NCI-H2196 (cell line): ENCODE measurements at regions not wholly inside any gene's neighbourhood (a gene's known extent, or its start where the extent isn't known, plus 50 kb on each side); places are given as distances from the start of the nearest gene placed in this dataset.
"Not testable (repeated sequence)": the region's sequence is repeated elsewhere in the genome, so short reads cannot be mapped to it uniquely, and the experiment has no call there.

Source experiments
- DNase-seq: peaks from one replicate; lab custom pipeline; 2025; ENCODE audit not compliant: unreplicated experiment; lab: John Stamatoyannopoulos, UW

DNA sequence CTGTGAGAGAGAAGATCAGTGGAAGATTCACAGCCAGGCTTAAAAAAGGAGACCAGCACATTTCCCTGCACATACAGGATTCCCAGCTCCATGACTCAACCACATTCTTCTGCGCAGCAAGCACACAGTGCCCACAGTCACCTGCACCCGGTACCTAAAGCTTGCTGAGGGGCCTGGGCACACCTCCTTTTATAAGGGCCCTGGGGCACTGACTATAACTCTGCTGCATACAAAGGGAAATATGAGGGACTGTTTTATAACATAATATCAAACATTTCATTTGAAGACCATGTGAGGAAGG, 322.9 kb downstream of the DAD1 start:
- no peak for DNase-seq

DNA sequence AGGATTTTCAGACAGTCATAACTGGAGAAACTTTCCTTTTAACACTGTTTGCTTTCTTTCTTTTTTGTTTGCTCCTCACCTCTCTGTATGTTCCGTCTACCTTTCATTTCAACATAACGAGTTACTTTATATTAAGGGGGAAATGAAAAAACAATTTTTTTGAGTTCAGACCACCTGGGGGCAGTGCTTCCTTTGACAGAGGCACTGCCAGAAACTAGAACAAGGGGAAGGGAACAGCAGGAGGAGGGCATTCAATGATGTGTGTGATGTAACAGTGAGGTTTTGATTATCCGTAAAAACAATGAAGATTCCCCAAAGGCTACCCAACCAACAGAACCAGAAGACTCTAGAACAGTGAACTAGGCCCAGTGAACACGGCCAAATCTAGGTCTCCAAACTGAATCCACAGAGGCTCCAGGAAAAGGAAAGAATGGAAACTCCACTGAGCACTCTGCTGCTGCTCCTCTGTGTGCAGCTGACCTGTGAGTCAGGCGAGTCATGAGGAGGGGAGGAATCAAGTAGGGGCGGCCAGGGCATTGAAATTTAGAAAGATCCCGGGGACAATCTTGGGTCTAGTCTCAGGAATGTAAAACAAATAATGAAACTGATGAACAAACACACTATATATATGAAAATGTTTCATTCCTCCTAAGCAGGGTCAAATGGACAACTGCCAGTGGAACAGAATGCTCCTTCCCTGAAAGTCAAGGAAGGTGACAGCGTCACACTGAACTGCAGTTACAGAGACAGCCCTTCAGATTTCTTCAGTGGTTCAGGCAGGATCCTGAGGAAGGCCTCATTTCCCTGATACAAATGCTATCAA, 323.5 kb downstream of the DAD1 start:
- no peak for DNase-seq

DNA sequence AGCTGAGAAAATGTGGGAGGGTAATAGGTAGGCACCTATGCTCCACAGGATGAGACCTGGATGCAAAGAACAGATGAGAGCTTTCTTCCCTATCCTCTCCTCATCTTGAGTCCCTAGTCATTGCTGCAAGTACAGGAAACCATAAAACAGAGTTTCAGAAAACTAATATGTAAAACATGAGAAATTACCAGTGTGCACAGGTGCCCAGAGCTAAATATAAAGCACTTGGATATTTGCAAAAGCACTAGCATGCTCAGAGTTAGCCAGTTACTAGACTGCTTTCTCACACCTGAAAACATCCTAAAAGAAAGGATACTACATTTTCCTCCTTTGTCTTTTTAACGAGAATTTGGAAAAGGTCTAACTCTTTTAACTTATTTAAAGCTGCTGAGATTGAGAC, 324.3 kb downstream of the DAD1 start:
- DNase-seq = no peak

DNA sequence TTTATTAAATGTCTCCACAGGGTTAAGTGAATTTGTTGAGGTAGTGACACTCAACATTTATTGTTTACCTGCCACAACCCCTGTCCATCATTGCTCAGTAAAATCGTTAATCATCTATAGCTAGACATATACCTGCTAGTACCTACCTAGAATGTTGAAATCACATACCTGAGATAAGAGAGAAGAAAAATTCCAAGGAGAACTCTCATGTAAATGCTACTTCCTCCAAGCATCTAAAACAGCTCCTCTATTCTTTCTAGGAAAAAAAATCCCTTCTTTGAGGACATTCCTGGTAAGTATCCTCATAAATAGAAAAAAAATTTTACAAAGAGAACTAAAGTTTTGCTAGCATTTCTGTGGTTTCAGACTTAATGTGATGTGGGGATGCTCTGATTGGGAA, 325.1 kb downstream of the DAD1 start:
- DNase-seq = no peak

DNA sequence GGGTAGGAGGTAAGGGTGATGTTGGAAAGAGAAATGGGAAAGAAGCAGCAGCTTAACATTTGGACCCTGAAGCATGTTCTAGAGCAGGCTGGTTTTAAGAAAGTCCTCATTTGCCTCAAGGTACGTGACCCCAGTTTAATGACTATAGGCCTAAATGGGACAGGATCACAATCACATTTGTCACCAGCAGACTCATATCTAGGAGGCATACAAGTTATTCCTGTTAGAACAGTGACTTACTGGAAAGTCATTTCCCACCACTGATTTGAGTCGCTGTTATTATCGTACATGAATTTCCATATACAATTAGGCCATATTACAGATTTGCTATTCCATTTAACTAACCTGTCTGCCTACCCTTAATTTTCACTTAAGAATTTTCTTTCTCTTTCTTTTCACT, 326.1 kb downstream of the DAD1 start:
- no peak for DNase-seq

DNA sequence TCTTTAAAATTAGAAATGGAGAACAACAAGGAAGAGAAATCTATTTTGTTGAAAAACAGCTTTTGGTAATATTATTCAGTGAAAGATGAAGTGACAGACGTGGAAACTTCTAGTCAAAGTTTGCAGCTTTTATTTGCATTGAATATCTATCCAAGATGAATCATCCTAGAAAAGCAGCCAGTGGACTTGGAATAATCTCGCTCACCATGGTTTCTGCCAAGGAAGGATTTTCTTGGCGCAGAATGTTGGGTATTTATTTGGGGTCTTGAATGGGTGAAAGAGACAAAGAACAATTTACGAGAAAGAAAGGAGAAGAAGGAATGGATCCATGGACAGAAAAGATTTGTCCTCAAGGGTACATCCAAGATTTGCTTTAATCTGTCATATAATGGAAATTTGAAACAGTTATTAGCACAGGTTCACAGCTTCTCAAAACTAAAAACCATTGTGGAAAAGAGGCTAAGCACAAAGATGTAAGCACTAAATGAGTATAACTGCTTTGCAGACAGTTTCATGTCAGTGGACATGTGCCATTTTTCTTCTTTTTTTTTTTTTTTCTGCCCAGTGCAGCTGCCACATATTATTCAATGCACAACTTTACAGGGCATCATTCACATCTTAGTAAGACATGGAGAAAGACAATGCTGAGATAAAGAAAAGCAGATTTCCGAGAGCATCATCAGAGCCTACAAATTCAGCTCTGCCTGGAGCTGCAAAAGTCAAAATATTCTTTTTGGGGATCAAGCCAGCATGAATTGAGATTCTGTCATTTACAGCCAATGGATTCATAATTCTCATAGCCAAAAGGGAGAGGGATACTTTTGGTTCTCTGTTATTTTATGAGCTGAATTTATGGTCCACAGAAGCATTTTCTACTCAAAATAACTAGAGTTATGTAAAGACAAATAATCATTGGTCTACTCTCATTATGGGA, 333.7 kb downstream of the DAD1 start:
- no peak for DNase-seq

DNA sequence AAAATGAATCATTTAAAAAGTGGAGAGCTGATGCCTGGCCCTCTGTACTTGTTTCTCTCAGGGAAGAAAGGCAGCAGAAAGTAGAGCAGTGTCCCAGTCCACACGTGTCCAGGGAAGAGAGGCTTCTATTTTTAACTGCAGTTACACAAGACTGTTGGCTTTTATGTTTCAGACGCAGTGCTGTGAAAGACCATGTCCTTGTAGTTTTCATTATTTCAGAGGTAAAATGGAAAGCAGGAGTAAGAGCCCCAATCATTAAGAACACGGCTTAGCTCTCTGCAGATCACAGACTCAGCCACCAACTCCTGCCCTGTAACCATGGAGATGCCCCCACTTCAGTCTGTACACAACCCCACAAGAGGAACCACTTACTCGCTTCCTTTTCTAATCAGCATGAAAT, 336.3 kb downstream of the DAD1 start:
- no peak for DNase-seq

DNA sequence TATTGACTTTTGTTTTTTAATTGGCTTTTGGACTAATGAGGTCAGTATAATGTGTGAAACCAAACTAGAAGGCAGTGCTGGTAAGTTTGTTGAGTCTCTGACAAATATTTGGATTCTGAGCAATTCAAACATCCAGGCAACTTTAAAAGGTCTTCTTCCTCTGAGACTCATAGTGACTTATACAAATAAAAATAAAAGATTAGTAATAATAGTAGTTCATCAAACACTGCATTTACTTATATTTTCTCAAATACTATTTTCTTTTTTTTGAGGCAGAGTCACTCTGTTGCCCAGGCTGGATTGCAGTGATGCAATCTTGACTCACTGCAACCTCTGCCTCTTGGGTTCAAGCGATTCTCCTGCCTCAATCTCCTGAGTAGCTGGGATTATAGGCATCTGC, 337.9 kb downstream of the DAD1 start:
- no peak for DNase-seq

DNA sequence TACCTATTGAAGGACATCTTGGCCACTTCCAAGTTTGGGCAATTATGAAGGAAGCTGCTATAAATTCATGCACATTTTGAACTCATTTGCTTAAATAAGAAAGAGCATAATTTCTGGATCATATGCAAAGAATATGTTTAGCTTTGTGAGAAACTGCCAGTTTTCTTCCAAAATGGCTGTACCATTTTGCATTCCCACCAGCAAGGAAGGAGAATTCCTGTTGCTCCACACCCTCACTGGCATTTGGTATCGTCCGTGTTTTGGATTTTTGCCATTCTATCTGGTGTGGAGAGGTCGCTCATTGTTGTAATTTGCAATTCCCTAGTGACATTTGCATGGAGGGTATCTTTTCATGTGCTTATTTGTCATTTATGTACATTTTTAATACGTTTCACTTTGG, 339.3 kb downstream of the DAD1 start:
- DNase-seq = no peak

DNA sequence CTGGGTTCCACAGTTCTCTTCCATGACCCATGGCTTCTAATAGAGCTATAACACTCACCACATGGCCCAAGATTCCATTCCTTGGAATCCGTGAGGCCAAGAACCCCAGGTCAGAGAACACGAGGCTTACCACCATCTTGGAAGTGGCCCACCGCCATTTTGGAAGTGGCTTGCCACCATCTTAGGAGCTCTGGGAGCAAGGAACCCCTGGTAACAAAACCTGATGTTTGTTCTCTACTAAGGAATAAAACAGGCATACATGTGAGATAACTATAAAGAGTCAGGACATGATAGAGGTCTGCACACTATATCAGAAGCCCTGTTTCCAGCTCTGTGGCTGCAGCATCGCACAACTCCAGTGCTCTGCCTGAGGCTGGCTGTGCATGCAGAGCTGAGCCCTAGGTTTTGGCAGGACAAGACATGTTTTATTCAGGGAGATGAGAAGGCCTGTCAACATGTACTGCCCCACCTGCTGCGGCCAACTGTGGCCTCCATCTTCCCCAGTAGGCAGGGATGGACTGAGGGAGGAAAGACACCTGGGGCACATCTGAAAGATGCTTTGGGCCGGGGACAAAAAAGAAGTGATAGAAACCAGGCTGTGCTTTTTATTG, 344.9 kb downstream of the DAD1 start:
- no peak for DNase-seq

DNA sequence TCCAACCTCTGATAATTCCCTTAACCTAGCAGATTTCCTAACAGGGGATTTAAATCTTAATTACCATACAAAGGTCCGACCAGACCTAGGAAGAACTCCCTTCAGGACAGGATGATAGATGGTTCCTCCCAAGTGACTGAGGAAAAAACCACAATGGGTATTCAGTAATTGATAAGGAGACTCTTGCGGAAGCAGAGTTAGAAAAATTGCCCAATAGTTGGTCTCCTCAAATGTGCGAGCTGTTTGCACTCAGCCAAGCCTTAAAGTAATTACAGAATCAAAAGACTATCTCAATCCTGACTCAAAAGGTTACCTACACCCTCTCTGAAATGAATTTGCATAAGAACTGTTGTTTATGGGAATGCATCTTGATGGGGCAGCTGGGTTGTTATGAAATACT, 350.7 kb downstream of the DAD1 start:
- DNase-seq = not testable (repeated sequence)

DNA sequence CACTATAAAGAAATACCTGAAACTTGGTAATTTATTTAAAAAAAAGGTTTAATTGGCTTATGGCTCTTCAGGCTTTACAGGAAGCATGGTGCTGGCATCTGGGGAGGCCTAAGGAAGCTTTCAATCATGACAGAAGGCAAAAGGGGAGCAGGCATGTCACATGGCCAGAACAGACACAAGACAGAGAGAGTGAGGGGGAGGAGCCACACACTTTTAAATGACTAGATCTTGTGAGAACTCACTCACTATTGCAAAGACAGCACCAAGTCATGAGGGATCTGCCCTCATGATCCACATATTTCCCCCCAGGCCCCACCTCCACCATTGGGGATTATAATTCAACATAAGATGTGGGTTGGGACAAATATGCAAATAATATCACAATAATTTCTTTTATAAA, 355.6 kb downstream of the DAD1 start:
- no peak for DNase-seq

DNA sequence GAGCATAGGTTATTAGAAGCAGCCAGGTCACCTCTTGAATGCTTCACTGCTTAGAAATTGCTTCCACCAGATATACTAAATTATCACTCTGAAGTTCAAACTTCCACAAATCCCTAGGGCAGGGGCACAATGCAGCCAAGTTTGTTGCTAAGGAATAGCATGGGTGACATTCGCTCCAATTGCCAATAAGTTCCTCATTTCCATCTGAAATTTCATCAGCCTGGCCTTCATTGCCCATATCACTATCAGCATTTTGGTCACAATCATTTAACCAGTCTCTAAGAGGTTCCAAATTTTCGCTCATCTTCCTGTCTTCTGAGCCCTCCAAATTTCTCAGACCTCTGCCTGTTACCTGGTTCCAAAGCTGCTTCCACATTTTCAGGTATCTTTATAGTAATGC, 356.1 kb downstream of the DAD1 start:
- no peak for DNase-seq

DNA sequence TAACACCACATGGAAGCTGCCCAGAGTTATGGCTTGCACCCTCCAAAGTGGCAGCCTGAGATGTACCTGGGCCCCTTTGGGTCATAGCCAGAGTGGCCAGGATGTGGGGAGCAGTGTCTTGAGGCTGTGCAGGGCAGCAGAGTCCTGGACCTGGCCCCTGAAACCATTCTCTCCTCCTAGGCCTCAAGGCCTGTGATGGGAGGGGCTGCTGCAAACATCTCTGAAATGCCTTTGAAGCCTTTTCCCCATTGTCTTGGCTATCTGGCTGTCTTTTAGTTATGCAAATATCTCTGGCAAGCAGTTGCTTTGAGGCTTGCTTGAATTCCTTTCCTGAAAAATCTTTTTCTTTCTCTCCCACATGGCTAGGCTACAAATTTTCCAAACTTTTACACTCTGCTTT, 356.5 kb downstream of the DAD1 start:
- no peak for DNase-seq

DNA sequence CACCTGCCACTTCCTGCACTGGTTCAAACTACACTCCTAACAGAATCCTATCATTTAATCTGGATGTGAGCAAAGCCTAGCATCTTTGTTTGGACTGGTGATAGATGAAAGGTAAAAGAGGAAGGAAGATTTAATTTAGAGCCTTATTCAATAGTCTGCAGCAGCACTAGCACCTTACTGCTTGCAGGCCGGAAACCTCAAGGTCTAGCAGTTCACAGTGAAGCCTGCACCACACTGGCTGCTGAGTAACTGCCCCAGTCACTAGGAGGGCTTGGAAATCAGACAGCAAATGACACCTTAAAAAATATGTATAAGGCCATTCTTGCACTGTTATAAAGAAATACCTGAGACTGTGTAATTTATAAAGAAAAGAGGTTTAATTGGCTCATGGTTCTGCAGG, 358.0 kb downstream of the DAD1 start:
- DNase-seq = no peak

DNA sequence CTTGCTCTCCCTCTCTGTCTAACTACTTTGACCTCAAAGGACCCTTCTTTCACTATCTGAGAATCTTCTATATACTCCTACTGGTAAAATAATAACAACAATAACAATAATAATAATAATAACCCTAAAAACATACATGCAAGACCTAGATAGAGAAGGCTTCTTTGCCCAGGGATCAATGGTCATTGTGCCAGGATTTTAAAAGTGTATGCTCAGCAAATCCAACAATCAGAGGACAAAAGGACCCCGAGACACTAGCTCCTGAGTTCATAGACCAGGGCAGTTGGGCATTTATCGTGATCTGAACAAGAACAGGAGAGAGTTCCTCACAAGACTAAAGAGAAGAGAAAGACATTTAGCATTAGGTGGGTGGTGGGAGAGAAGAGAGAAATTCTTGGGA, 358.5 kb downstream of the DAD1 start:
- DNase-seq = no peak

DNA sequence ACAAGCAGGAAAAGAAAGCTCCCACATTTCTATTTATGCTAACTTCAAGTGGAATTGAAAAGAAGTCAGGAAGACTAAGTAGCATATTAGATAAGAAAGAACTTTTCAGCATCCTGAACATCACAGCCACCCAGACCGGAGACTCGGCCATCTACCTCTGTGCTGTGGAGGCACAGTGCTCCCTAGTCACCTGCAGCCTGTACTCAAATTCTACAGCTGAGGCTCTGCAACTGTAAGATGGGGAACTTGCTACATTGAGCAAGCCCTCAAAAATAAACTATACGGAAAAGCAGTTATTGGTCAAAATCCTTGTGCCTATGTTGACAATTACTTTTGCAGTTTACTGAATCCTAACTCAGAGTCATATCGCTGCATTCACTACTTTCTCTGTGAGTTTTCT, 361.9 kb downstream of the DAD1 start:
- no peak for DNase-seq

DNA sequence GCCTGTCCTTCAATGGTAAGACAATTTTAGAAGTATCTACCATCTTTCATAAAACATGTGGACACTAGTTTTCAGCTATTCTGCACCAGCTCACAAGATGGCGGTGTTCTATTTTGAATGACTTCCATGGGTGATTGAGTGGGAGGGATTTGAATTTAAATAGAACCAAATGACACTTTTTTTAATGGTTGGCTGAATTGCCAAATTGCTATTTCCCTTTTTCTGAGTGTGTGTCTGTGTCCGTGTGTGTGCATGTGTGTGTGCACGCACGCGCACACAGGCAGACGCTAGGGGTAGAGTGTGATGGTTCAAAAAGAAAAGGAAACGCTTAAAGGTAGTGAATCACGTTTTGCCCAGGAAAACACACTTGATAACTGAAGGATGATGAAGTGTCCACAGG, 362.6 kb downstream of the DAD1 start:
- DNase-seq = no peak

DNA sequence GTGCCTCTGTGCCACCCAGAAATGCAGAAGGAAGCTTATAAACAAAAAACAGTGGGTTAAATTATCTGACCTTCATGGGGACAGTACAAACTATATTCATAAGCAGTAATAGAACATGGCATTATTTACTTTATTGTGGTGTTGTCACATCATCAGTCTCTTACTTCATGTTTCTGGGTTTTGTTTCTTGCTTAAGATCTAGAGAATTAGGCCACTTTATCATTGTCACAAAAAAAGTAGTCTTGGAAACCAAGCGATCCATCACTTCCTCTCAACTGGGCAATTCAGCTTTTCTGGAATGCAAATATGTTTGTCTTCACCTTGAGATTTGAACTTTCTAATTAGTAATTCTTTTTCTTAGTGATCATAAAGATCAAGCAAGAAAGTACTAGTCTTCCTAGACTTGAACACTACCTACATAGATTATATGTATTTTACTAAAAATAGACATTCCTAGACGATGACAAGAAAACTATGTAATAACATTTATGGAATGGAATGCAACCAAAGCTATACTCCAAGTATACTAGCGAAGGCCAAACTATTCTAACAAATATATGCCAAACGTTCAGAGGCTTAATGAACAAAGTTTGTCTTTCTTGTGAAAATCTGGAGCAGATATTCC, 363.4 kb downstream of the DAD1 start:
- DNase-seq = no peak

DNA sequence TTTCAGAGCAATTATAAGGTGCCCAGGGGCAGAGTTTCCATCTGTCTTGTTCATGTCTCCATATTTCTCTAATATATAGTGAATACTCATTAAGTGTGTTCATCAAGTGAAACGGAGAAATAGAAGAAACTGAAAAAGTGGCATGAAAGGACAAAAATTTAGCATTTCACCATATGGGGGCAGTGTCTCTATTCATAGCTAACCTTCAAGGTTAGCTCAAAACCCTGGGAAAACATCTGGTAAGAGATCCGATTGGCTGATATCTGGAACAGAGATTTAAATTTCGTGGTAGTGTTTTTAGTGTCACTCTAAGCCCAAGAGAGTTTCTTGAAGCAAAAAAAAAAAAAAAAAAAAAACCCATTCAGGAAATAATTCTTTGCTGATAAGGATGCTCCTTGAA, 367.5 kb downstream of the DAD1 start:
- no peak for DNase-seq

DNA sequence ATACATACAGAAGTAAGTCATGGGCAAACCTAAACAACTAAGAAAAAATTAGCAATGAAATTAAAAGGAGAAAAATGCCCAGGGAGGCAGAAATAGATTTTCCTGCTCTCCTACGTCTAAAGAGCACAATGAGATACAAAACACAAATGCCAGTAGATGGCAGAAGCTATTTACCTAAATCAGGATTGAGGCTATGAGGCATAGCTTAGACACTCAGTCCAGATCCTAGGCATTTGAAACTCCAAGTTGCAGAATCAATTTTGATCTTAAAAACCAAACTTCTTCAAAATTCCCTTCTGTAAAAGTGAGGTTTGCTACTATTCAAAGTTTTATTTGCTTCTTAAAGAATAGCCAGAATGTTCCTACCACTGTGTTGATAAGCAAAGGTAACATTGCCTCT, 368.6 kb downstream of the DAD1 start:
- DNase-seq = no peak

DNA sequence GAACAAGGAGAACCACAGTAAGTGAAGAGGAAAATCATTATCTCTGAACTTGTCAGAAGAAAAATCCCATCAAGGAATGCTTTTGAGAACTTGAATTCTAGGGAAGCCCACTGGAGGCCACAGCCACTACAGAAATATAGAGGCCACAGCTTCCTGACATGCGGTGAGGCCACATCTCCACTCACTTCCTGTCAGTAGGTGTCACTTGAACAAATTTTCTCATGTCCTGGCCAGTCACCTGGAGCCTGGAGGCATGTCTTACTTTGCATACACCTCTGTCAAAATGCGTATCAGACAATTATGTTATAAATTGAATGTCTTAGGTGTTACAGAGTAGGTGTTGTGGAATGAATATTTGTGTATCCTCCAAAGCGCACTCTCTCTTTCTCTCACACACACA, 370.3 kb downstream of the DAD1 start:
- DNase-seq = no peak
